SU-DHL-6 (cell line): ENCODE measurements at regions not wholly inside any gene's neighbourhood (a gene's known extent, or its start where the extent isn't known, plus 50 kb on each side); places are given as distances from the start of the nearest gene placed in this dataset.
"Not testable (repeated sequence)": the region's sequence is repeated elsewhere in the genome, so short reads cannot be mapped to it uniquely, and the experiment has no call there.

Source experiments
- EZH2phosphoT487 ChIP-seq: fragments of 200-600 bp; sonication (generic), shearing (Covaris generic); conservative IDR thresholded peaks from 2 replicates; pipeline ENCODE4 v1.6.1; 2018; ENCODE audit warnings: mild to moderate bottlenecking, antibody characterized with exemption, low read length, moderate library complexity, mixed read lengths
- TF ChIP-seq, protein P1 (sequence below): fragments of 200-600 bp; sonication (generic); IDR thresholded peaks from one replicate; pipeline ENCODE4 v1.5.1; 2017; ENCODE audit warnings: antibody characterized with exemption, mild to moderate bottlenecking, low read length, moderate library complexity; ENCODE audit not compliant: insufficient read depth, poor library complexity, severe bottlenecking

DNA sequence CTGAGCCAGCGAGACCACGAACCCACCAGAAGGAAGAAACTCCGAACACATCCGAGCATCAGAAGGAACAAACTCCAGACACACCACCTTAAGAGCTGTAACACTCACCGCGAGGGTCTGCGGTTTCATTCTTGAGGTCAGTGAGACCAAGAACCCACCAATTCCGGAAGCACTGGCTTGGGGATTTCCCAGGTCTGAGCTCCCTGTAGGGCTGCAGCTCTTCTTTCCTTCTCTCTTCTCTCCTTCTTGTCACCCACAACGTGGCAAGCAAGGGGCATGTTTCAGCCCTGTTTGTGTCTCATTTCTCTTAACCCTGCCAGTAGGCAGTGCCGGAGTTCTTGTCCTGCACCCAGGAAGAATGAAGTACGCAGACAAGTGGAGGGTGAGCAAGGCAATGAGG, 713.0 kb downstream of the CDH9 start:
- TF ChIP-seq, protein P1, sequence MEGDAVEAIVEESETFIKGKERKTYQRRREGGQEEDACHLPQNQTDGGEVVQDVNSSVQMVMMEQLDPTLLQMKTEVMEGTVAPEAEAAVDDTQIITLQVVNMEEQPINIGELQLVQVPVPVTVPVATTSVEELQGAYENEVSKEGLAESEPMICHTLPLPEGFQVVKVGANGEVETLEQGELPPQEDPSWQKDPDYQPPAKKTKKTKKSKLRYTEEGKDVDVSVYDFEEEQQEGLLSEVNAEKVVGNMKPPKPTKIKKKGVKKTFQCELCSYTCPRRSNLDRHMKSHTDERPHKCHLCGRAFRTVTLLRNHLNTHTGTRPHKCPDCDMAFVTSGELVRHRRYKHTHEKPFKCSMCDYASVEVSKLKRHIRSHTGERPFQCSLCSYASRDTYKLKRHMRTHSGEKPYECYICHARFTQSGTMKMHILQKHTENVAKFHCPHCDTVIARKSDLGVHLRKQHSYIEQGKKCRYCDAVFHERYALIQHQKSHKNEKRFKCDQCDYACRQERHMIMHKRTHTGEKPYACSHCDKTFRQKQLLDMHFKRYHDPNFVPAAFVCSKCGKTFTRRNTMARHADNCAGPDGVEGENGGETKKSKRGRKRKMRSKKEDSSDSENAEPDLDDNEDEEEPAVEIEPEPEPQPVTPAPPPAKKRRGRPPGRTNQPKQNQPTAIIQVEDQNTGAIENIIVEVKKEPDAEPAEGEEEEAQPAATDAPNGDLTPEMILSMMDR: not testable (repeated sequence)
- TF ChIP-seq EZH2phosphoT487: not testable (repeated sequence)
